ENCODE measurements at regions not wholly inside any gene's neighbourhood (a gene's known extent, or its start where the extent isn't known, plus 50 kb on each side); places are given as distances from the start of the nearest gene placed in this dataset.

DNA sequence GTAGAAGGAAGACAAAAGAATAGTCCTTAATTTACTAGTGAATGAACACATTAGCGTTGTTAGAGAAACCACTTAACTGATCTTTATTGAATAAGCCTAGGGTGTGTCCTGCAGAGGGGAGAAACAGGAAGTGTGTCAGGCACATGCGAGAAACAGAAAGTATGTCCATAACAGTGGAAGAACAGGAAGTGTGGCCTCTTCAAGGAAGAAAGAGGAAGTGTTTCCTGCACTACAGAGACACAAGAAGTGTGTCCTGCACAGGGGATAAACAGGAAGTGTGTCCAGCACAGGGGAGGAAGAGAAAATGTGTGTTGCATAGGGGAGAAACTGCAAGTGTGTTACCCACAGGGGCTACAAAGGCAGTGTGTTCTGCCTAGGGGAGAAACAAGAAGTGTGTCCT is 539.6 kb upstream of the PRKX start:
- H3K27me3 Mint-ChIP-seq (ENCODE audit: unreplicated experiment), result no peaks in the 10 kb centered on the region
- H3K4me3 Mint-ChIP-seq (ENCODE audit: low read depth, unreplicated experiment), result no peak overlapping the region
- peaks cover 11% of the 10 kb centered on the region for H3K4me1 Mint-ChIP-seq (ENCODE audit: low read depth, unreplicated experiment)
- DNase-seq, result no peak
- H3K27ac Mint-ChIP-seq (ENCODE audit: unreplicated experiment), result peak overlapping the region; percentile 23
- intact Hi-C loops (cut with micrococcal nuclease; ENCODE audit: unreplicated experiment), result no loop called here
- peaks cover 4% of the 10 kb centered on the region for H3K9me3 Mint-ChIP-seq (ENCODE audit: low read depth, unreplicated experiment)
- TF ChIP-seq, protein P1, sequence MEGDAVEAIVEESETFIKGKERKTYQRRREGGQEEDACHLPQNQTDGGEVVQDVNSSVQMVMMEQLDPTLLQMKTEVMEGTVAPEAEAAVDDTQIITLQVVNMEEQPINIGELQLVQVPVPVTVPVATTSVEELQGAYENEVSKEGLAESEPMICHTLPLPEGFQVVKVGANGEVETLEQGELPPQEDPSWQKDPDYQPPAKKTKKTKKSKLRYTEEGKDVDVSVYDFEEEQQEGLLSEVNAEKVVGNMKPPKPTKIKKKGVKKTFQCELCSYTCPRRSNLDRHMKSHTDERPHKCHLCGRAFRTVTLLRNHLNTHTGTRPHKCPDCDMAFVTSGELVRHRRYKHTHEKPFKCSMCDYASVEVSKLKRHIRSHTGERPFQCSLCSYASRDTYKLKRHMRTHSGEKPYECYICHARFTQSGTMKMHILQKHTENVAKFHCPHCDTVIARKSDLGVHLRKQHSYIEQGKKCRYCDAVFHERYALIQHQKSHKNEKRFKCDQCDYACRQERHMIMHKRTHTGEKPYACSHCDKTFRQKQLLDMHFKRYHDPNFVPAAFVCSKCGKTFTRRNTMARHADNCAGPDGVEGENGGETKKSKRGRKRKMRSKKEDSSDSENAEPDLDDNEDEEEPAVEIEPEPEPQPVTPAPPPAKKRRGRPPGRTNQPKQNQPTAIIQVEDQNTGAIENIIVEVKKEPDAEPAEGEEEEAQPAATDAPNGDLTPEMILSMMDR (IDR thresholded peaks at IDR 0.05; ENCODE audit: unreplicated experiment), result no peak
- CTCF ChIA-PET, result no interaction called here
- H3K36me3 Mint-ChIP-seq (ENCODE audit: insufficient read depth, unreplicated experiment), result no peaks in the 10 kb centered on the region
- no TSS peak for BruUV-seq (replicated peaks)

- no peak for DNase-seq
- Mint-ChIP-seq H3K4me1 (ENCODE audit: low read depth, unreplicated experiment) (peaks cover 11% of the 10 kb centered on the region), H3K36me3 (ENCODE audit: insufficient read depth, unreplicated experiment) (no peaks in the 10 kb centered on the region), H3K27ac (ENCODE audit: unreplicated experiment) (no peak overlapping the region), H3K4me3 (ENCODE audit: low read depth, unreplicated experiment) (no peak overlapping the region), H3K9me3 (ENCODE audit: low read depth, unreplicated experiment) (peaks cover 4% of the 10 kb centered on the region), H3K27me3 (ENCODE audit: unreplicated experiment) (no peaks in the 10 kb centered on the region)
- intact Hi-C loops (cut with micrococcal nuclease; ENCODE audit: unreplicated experiment), result loop anchor here (10.0 kb wide), 1 partner anchor 135 kb away; no protein-coding TSS in a partner anchor
- BruUV-seq (replicated peaks), result no TSS peak
- TF ChIP-seq, protein P1 (IDR thresholded peaks at IDR 0.05; ENCODE audit: unreplicated experiment), result no peak
- CTCF ChIA-PET, result no interaction called here
Observed at GRCh38 chrX:4249401-4249800, 536.0 kb upstream of the PRKX start.

DNA sequence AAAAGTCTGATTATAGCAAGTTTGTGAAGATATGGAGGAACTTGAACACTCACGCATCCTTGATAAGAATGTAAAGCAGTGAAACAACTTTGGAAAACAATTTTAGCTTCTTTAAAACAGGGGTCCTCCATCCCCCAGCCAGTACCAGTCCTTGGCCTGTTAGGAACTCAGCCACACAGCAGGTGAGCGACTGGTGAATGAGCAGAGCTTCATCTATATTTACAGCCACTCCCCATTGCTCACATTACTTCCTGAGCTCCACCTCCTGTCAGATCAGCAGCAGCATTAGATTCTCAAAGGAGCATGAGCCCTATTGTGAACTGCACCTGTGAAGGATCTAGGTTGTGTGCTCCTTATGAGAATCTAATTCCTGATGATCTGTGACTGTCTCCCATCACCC is 530.3 kb upstream of the PRKX start:
- Mint-ChIP-seq H3K9me3 (ENCODE audit: low read depth, unreplicated experiment) (no peaks in the 10 kb centered on the region), H3K4me1 (ENCODE audit: low read depth, unreplicated experiment) (no peaks in the 10 kb centered on the region), H3K27me3 (ENCODE audit: unreplicated experiment) (no peaks in the 10 kb centered on the region), H3K36me3 (ENCODE audit: insufficient read depth, unreplicated experiment) (no peaks in the 10 kb centered on the region), H3K27ac (ENCODE audit: unreplicated experiment) (no peak overlapping the region), H3K4me3 (ENCODE audit: low read depth, unreplicated experiment) (no peak overlapping the region)
- DNase-seq, result no peak
- intact Hi-C loops (cut with micrococcal nuclease; ENCODE audit: unreplicated experiment), result loop anchor here (10.0 kb wide), 1 partner anchor 129 kb away; no protein-coding TSS in a partner anchor
- CTCF ChIA-PET, result no interaction called here
- no TSS peak for BruUV-seq (replicated peaks)
- TF ChIP-seq, protein P1 (IDR thresholded peaks at IDR 0.05; ENCODE audit: unreplicated experiment), result no peak

GRCh38 chrX:4240541-4241194 is 527.2 kb upstream of the PRKX start:
- no peaks in the 10 kb centered on the region for H3K27me3 Mint-ChIP-seq (ENCODE audit: unreplicated experiment)
- CTCF ChIA-PET, result no interaction called here
- H3K4me1 Mint-ChIP-seq (ENCODE audit: low read depth, unreplicated experiment), result no peaks in the 10 kb centered on the region
- TF ChIP-seq, protein P1 (IDR thresholded peaks at IDR 0.05; ENCODE audit: unreplicated experiment), result no peak
- no TSS peak for BruUV-seq (replicated peaks)
- no peaks in the 10 kb centered on the region for H3K9me3 Mint-ChIP-seq (ENCODE audit: low read depth, unreplicated experiment)
- intact Hi-C loops (cut with micrococcal nuclease; ENCODE audit: unreplicated experiment), result loop anchor here (10.0 kb wide), 1 partner anchor 126 kb away; no protein-coding TSS in a partner anchor
- no peak for DNase-seq
- H3K36me3 Mint-ChIP-seq (ENCODE audit: insufficient read depth, unreplicated experiment), result no peaks in the 10 kb centered on the region
- H3K27ac Mint-ChIP-seq (ENCODE audit: unreplicated experiment), result no peak overlapping the region
- H3K4me3 Mint-ChIP-seq (ENCODE audit: low read depth, unreplicated experiment), result no peak overlapping the region

All from Calu3 (cell line).